SK-N-SH treated with all-trans-retinoic acid at 6 μM for 48 hours (cell line): ENCODE measurements at regions not wholly inside any gene's neighbourhood (a gene's known extent, or its start where the extent isn't known, plus 50 kb on each side); places are given as distances from the start of the nearest gene placed in this dataset.

Experiments
- ATAC-seq: fragments of 200-7000 bp; cut with Tn5 transposase; 3 replicates; pipeline ENCODE4 v1.9.1; 2020; ENCODE audit warnings: mild to moderate bottlenecking, moderate library complexity
- ARNTL ChIP-seq: fragments of 450-650 bp; formaldehyde crosslinking; IDR thresholded peaks from 2 replicates; pipeline ENCODE4 v1.5.0; 2020; ENCODE audit warnings: low read depth, mild to moderate bottlenecking, moderate library complexity, borderline replicate concordance
- BACH2 ChIP-seq: fragments of 250-450 bp; sonication (Bioruptor Pico); IDR thresholded peaks from 2 replicates; pipeline ENCODE4 v1.9.0; 2021; ENCODE audit warnings: mild to moderate bottlenecking, borderline replicate concordance
- CSDC2 ChIP-seq: fragments of 250-450 bp; sonication (Bioruptor Pico); IDR thresholded peaks from 2 replicates; pipeline ENCODE4 v1.5.0; 2020; ENCODE audit warnings: mild to moderate bottlenecking, moderate library complexity
- ESRRG ChIP-seq: fragments of 250-450 bp; sonication (Bioruptor Pico); IDR thresholded peaks from 2 replicates; pipeline ENCODE4 v1.6.1; 2021; ENCODE audit warnings: mild to moderate bottlenecking
- GLIS3 ChIP-seq: fragments of 250-450 bp; sonication (Bioruptor Pico); IDR thresholded peaks from 2 replicates; pipeline ENCODE4 v1.5.0; 2020; ENCODE audit warnings: mild to moderate bottlenecking, moderate library complexity
- ISL1 ChIP-seq: fragments of 250-450 bp; sonication (Bioruptor Pico); IDR thresholded peaks from 2 replicates; pipeline ENCODE4 v2.1.2; 2022; ENCODE audit warnings: mild to moderate bottlenecking, moderate library complexity
- OSR1 ChIP-seq: fragments of 250-450 bp; sonication (Bioruptor Pico); IDR thresholded peaks from 2 replicates; pipeline ENCODE4 v1.8.0; 2022; ENCODE audit warnings: moderate library complexity, mild to moderate bottlenecking, inconsistent platforms
- PPARA ChIP-seq: fragments of 250-450 bp; sonication (Bioruptor Pico); IDR thresholded peaks from 2 replicates; pipeline ENCODE4 v1.5.0; 2020; ENCODE audit warnings: mild to moderate bottlenecking, borderline replicate concordance
- RARB ChIP-seq: fragments of 250-450 bp; sonication (Bioruptor Pico); IDR thresholded peaks from 2 replicates; pipeline ENCODE4 v1.8.0; 2021; ENCODE audit warnings: mild to moderate bottlenecking, moderate library complexity
- SNAI2 ChIP-seq: fragments of 250-450 bp; sonication (Bioruptor Pico); IDR thresholded peaks from 2 replicates; pipeline ENCODE4 v1.5.0; 2020; ENCODE audit warnings: mild to moderate bottlenecking, moderate library complexity
- TCF4 ChIP-seq: fragments of 250-450 bp; sonication (Bioruptor Pico); IDR thresholded peaks from 2 replicates; pipeline ENCODE4 v1.8.0; 2021; ENCODE audit warnings: mild to moderate bottlenecking, moderate library complexity, borderline replicate concordance
- TOX ChIP-seq: fragments of 250-450 bp; sonication (Bioruptor Pico); IDR thresholded peaks from 2 replicates; pipeline ENCODE4 v1.8.0; 2021; ENCODE audit warnings: mild to moderate bottlenecking, moderate library complexity, borderline replicate concordance
- ZC3H10 ChIP-seq: fragments of 250-450 bp; sonication (Bioruptor Pico); IDR thresholded peaks from 2 replicates; pipeline ENCODE4 v1.5.1; 2021; ENCODE audit warnings: mild to moderate bottlenecking, moderate library complexity
- ZFP3 ChIP-seq: fragments of 250-450 bp; sonication (Bioruptor Pico); IDR thresholded peaks from 2 replicates; pipeline ENCODE4 v1.5.0; 2020; ENCODE audit warnings: mild to moderate bottlenecking, moderate library complexity
- ZFP30 ChIP-seq: fragments of 450-650 bp; formaldehyde crosslinking; IDR thresholded peaks from 2 replicates; pipeline ENCODE4 v1.5.0; 2022; ENCODE audit warnings: mild to moderate bottlenecking, moderate library complexity
- ZNF8 ChIP-seq: fragments of 450-650 bp; formaldehyde crosslinking; IDR thresholded peaks from 2 replicates; pipeline ENCODE4 v1.5.0; 2020; ENCODE audit warnings: mild to moderate bottlenecking, moderate library complexity
- TF ChIP-seq, protein P1 (sequence below): fragments of 250-450 bp; sonication (Bioruptor Pico); IDR thresholded peaks from 2 replicates; pipeline ENCODE4 v1.8.0; 2020; ENCODE audit warnings: mild to moderate bottlenecking, moderate library complexity, borderline replicate concordance
- TF ChIP-seq, protein P2 (sequence below): fragments of 250-450 bp; sonication (Bioruptor Pico); IDR thresholded peaks from 2 replicates; pipeline ENCODE4 v1.5.0; 2020; ENCODE audit warnings: mild to moderate bottlenecking, moderate library complexity
- TF ChIP-seq, protein P3 (sequence below): fragments of 250-450 bp; sonication (Bioruptor Pico); IDR thresholded peaks from 2 replicates; pipeline ENCODE4 v1.8.0; 2021; ENCODE audit warnings: low read depth, mild to moderate bottlenecking, moderate library complexity, borderline replicate concordance
- TF ChIP-seq, protein P4 (sequence below): fragments of 250-450 bp; sonication (Bioruptor Pico); IDR thresholded peaks from 2 replicates; pipeline ENCODE4 v1.5.1; 2021; ENCODE audit warnings: mild to moderate bottlenecking, moderate library complexity
- TF ChIP-seq, protein P5 (sequence below): fragments of 250-450 bp; sonication (Bioruptor Pico); IDR thresholded peaks from 2 replicates; pipeline ENCODE4 v1.5.1; 2020; ENCODE audit warnings: low read depth, mild to moderate bottlenecking, moderate library complexity

DNA sequence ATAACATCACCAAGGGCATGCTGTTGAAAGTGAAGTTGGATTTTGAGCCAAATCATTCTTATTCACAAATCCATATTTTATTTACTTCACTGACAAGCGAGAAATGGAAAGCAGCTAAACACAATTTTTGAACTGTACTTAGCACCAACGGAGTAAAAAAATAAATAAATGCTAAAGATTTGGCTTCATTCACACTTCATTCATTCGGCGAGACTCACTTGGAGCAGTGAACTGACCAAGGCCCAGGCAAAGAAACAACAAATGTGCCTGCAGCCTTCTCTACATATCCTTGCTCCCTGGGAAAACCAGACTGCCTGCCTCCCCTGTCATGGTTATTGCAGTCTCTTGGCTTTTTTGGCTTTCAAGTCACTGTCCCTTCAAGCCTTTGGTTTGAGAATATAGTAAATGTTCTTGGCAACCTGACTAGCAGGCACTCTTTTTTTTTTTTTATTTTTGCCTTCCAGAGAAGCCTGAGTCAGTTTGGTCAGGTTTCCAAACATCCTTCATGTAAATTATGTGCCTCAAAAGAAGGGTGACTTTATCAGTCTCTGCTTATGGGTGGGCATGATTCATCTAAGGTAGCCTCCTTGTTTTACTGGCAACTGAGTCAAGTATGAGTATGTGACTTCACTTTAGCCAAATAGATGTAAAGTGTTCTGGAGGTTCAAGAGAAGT, 177.6 kb upstream of the MEOX2 start:
- no peak for ATAC-seq
- TF ChIP-seq ZNF8 (CRISPR knock-in tag) (no peak), SNAI2 (no peak), ZFP3 (CRISPR knock-in tag) (no peak), ZFP30 (CRISPR knock-in tag) (no peak), ARNTL (no peak), ESRRG (CRISPR knock-in tag) (no peak), ISL1 (no peak), RARB (CRISPR knock-in tag) (no peak)
- TF ChIP-seq, protein P1, sequence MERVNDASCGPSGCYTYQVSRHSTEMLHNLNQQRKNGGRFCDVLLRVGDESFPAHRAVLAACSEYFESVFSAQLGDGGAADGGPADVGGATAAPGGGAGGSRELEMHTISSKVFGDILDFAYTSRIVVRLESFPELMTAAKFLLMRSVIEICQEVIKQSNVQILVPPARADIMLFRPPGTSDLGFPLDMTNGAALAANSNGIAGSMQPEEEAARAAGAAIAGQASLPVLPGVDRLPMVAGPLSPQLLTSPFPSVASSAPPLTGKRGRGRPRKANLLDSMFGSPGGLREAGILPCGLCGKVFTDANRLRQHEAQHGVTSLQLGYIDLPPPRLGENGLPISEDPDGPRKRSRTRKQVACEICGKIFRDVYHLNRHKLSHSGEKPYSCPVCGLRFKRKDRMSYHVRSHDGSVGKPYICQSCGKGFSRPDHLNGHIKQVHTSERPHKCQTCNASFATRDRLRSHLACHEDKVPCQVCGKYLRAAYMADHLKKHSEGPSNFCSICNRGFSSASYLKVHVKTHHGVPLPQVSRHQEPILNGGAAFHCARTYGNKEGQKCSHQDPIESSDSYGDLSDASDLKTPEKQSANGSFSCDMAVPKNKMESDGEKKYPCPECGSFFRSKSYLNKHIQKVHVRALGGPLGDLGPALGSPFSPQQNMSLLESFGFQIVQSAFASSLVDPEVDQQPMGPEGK (CRISPR knock-in tag): no peak
- TF ChIP-seq, protein P2, sequence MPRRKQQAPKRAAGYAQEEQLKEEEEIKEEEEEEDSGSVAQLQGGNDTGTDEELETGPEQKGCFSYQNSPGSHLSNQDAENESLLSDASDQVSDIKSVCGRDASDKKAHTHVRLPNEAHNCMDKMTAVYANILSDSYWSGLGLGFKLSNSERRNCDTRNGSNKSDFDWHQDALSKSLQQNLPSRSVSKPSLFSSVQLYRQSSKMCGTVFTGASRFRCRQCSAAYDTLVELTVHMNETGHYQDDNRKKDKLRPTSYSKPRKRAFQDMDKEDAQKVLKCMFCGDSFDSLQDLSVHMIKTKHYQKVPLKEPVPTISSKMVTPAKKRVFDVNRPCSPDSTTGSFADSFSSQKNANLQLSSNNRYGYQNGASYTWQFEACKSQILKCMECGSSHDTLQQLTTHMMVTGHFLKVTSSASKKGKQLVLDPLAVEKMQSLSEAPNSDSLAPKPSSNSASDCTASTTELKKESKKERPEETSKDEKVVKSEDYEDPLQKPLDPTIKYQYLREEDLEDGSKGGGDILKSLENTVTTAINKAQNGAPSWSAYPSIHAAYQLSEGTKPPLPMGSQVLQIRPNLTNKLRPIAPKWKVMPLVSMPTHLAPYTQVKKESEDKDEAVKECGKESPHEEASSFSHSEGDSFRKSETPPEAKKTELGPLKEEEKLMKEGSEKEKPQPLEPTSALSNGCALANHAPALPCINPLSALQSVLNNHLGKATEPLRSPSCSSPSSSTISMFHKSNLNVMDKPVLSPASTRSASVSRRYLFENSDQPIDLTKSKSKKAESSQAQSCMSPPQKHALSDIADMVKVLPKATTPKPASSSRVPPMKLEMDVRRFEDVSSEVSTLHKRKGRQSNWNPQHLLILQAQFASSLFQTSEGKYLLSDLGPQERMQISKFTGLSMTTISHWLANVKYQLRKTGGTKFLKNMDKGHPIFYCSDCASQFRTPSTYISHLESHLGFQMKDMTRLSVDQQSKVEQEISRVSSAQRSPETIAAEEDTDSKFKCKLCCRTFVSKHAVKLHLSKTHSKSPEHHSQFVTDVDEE (CRISPR knock-in tag): no peak
- TF ChIP-seq, protein P3, sequence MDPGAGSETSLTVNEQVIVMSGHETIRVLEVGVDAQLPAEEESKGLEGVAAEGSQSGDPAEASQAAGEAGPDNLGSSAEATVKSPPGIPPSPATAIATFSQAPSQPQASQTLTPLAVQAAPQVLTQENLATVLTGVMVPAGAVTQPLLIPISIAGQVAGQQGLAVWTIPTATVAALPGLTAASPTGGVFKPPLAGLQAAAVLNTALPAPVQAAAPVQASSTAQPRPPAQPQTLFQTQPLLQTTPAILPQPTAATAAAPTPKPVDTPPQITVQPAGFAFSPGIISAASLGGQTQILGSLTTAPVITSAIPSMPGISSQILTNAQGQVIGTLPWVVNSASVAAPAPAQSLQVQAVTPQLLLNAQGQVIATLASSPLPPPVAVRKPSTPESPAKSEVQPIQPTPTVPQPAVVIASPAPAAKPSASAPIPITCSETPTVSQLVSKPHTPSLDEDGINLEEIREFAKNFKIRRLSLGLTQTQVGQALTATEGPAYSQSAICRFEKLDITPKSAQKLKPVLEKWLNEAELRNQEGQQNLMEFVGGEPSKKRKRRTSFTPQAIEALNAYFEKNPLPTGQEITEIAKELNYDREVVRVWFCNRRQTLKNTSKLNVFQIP: no peak

DNA sequence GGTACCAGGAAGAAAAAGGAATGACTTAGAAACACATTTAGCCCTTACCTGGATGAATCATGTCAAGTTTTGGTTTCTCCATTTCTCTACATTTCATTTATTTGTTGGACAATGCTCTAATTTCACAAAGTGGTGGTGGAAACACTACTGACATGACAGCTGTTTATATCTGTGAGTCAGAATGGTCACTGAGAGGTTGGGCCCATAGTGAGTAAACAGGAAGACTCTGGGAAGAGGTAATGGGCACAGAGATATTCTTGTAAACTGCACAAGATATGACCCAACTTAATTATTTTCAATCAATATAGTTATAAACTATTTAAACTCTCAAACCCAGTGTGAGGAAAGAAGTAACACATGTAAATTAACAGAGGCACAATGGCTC, 176.3 kb upstream of the MEOX2 start:
- no peak for ATAC-seq
- no peak for TF ChIP-seq ARNTL
- no peak for TF ChIP-seq ZFP30 (CRISPR knock-in tag)
- no peak for TF ChIP-seq TOX (CRISPR knock-in tag)
- TF ChIP-seq PPARA (CRISPR knock-in tag): no peak
- no peak for TF ChIP-seq ZC3H10 (CRISPR knock-in tag)
- TF ChIP-seq CSDC2 (CRISPR knock-in tag): no peak
- TF ChIP-seq, protein P4, sequence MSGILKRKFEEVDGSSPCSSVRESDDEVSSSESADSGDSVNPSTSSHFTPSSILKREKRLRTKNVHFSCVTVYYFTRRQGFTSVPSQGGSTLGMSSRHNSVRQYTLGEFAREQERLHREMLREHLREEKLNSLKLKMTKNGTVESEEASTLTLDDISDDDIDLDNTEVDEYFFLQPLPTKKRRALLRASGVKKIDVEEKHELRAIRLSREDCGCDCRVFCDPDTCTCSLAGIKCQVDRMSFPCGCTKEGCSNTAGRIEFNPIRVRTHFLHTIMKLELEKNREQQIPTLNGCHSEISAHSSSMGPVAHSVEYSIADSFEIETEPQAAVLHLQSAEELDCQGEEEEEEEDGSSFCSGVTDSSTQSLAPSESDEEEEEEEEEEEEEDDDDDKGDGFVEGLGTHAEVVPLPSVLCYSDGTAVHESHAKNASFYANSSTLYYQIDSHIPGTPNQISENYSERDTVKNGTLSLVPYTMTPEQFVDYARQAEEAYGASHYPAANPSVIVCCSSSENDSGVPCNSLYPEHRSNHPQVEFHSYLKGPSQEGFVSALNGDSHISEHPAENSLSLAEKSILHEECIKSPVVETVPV (CRISPR knock-in tag): no peak
- TF ChIP-seq, protein P2 (CRISPR knock-in tag): no peak
- no peak for TF ChIP-seq TCF4 (CRISPR knock-in tag)
- TF ChIP-seq, protein P3: no peak
- TF ChIP-seq, protein P5, sequence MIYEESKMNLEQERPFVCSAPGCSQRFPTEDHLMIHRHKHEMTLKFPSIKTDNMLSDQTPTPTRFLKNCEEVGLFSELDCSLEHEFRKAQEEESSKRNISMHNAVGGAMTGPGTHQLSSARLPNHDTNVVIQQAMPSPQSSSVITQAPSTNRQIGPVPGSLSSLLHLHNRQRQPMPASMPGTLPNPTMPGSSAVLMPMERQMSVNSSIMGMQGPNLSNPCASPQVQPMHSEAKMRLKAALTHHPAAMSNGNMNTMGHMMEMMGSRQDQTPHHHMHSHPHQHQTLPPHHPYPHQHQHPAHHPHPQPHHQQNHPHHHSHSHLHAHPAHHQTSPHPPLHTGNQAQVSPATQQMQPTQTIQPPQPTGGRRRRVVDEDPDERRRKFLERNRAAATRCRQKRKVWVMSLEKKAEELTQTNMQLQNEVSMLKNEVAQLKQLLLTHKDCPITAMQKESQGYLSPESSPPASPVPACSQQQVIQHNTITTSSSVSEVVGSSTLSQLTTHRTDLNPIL (CRISPR knock-in tag): no peak
- no peak for TF ChIP-seq ISL1
- TF ChIP-seq OSR1 (CRISPR knock-in tag): no peak
- TF ChIP-seq RARB (CRISPR knock-in tag): no peak
- TF ChIP-seq GLIS3 (CRISPR knock-in tag): no peak
- no peak for TF ChIP-seq ZNF8 (CRISPR knock-in tag)
- no peak for TF ChIP-seq BACH2 (CRISPR knock-in tag)
- TF ChIP-seq SNAI2: no peak
- TF ChIP-seq, all 23 proteins: peak for 0
